Neural progenitor cell (in vitro differentiated cells): ENCODE measurements at regions not wholly inside any gene's neighbourhood (a gene's known extent, or its start where the extent isn't known, plus 50 kb on each side); places are given as distances from the start of the nearest gene placed in this dataset.

Experiments used
- DNase-seq: peaks from one replicate; pipeline ENCODE4 v3.0.0-alpha.2; 2016; ENCODE audit warnings: low spot score
- H2AFZ ChIP-seq: fragments of 200-600 bp; sonication (generic); replicated peaks from 2 replicates; pipeline ENCODE4 v1.6.1; 2016; ENCODE audit warnings: antibody characterized with exemption
- H3F3A ChIP-seq: fragments of 200-600 bp; sonication (generic); 2 replicates; pipeline ENCODE4 v1.6.1; 2016; ENCODE audit warnings: antibody characterized with exemption, low read depth
- H3K27ac ChIP-seq: fragments of 200-600 bp; sonication (generic); 2 replicates; pipeline ENCODE4 v1.5.1; 2016; ENCODE audit warnings: mild to moderate bottlenecking
- H3K27me3 ChIP-seq: fragments of 200-600 bp; sonication (generic); 2 replicates; pipeline ENCODE4 v1.6.1; 2016; ENCODE audit warnings: mild to moderate bottlenecking, moderate library complexity
- H3K36me3 ChIP-seq: fragments of 200-600 bp; sonication (generic); 2 replicates; pipeline ENCODE4 v1.5.1; 2016
- H3K4me1 ChIP-seq: fragments of 200-600 bp; sonication (generic); 2 replicates; pipeline ENCODE4 v1.6.1; 2016; ENCODE audit warnings: mixed run types
- H3K4me2 ChIP-seq: fragments of 200-600 bp; sonication (generic); 2 replicates; pipeline ENCODE4 v1.6.1; 2016
- H3K4me3 ChIP-seq: fragments of 200-600 bp; sonication (generic); 2 replicates; pipeline ENCODE4 v1.5.1; 2016
- H3K79me2 ChIP-seq: fragments of 200-600 bp; sonication (generic); 2 replicates; pipeline ENCODE4 v1.6.1; 2016; ENCODE audit warnings: low read depth
- H3K9ac ChIP-seq: fragments of 200-600 bp; sonication (generic); 2 replicates; pipeline ENCODE4 v1.6.1; 2016
- H3K9me3 ChIP-seq: fragments of 200-600 bp; sonication (generic); 2 replicates; pipeline ENCODE4 v1.5.1; 2016; ENCODE audit warnings: low read depth
- H4K20me1 ChIP-seq: fragments of 200-600 bp; sonication (generic); 2 replicates; pipeline ENCODE4 v1.6.1; 2016; ENCODE audit warnings: low read depth
- H3K27ac Mint-ChIP-seq: 3 replicates; pipeline ENCODE4 v1.8.0; 2021; ENCODE audit warnings: mixed read lengths
- H3K27me3 Mint-ChIP-seq: 2 replicates; pipeline ENCODE4 v1.8.0; 2022; ENCODE audit warnings: low read depth, mild to moderate bottlenecking, inconsistent platforms, moderate library complexity, mixed read lengths; ENCODE audit not compliant: insufficient read depth
- H3K36me3 Mint-ChIP-seq: 3 replicates; pipeline ENCODE4 v1.8.0; 2021; ENCODE audit warnings: mixed read lengths
- H3K4me1 Mint-ChIP-seq: 3 replicates; pipeline ENCODE4 v1.8.0; 2021; ENCODE audit warnings: mixed read lengths
- H3K4me3 Mint-ChIP-seq: 3 replicates; pipeline ENCODE4 v1.8.0; 2021; ENCODE audit warnings: mild to moderate bottlenecking, moderate library complexity, mixed read lengths
- H3K9me3 Mint-ChIP-seq: 3 replicates; pipeline ENCODE4 v1.8.0; 2020; ENCODE audit warnings: mixed read lengths
- CTCF ChIP-seq: fragments of 200-600 bp; sonication (generic); IDR thresholded peaks from 2 replicates; pipeline ENCODE4 v1.5.1; 2017; ENCODE audit warnings: antibody characterized with exemption, mild to moderate bottlenecking
- EZH2 ChIP-seq: fragments of 200-600 bp; sonication (generic); IDR thresholded peaks from 2 replicates; pipeline ENCODE4 v1.6.1; 2017; ENCODE audit warnings: antibody characterized with exemption, mild to moderate bottlenecking, moderate library complexity
- EZH2phosphoT487 ChIP-seq: fragments of 200-600 bp; sonication (generic); IDR thresholded peaks from 2 replicates; pipeline ENCODE4 v1.6.1; 2017; ENCODE audit warnings: antibody characterized with exemption

GRCh38 chr10:113463083-113463482, 89.8 kb upstream of the HABP2 start:
- Histone ChIP-seq H3F3A (peaks cover 3% of the 10 kb centered on the region), H3K27ac (no peak overlapping the region), H3K27me3 (no peaks in the 10 kb centered on the region), H3K4me2 (no peak overlapping the region), H2AFZ (no peak overlapping the region), H3K4me1 (peaks cover 15% of the 10 kb centered on the region), H3K9me3 (no peaks in the 10 kb centered on the region), H4K20me1 (no peaks in the 10 kb centered on the region), H3K4me3 (no peak overlapping the region), H3K79me2 (no peaks in the 10 kb centered on the region), H3K9ac (no peak overlapping the region), H3K36me3 (no peaks in the 10 kb centered on the region)
- Mint-ChIP-seq H3K4me1 (peaks cover 4% of the 10 kb centered on the region), H3K9me3 (peaks cover 6% of the 10 kb centered on the region), H3K36me3 (no peaks in the 10 kb centered on the region), H3K27ac (no peak overlapping the region), H3K27me3 (no peaks in the 10 kb centered on the region), H3K4me3 (no peak overlapping the region)
- TF ChIP-seq CTCF, result no peak
- TF ChIP-seq EZH2, result no peak
- no peak for TF ChIP-seq EZH2phosphoT487
- no peak for DNase-seq

GRCh38 chr10:113463777-113464176, 89.1 kb upstream of the HABP2 start:
- H3K9me3 ChIP-seq, result no peaks in the 10 kb centered on the region
- no peaks in the 10 kb centered on the region for H3K79me2 ChIP-seq
- H3K4me1 ChIP-seq, result peaks cover 15% of the 10 kb centered on the region
- peak overlapping the region; percentile 70 for H2AFZ ChIP-seq
- H3F3A ChIP-seq, result peaks cover 3% of the 10 kb centered on the region
- H3K4me1 Mint-ChIP-seq, result peaks cover 4% of the 10 kb centered on the region
- H3K36me3 Mint-ChIP-seq, result no peaks in the 10 kb centered on the region
- no peaks in the 10 kb centered on the region for H3K27me3 ChIP-seq
- no peaks in the 10 kb centered on the region for H3K36me3 ChIP-seq
- no peaks in the 10 kb centered on the region for H3K27me3 Mint-ChIP-seq
- no peak overlapping the region for H3K4me3 Mint-ChIP-seq
- TF ChIP-seq CTCF, result no peak
- TF ChIP-seq EZH2, result no peak
- TF ChIP-seq EZH2phosphoT487, result no peak
- no peak overlapping the region for H3K4me3 ChIP-seq
- H3K9me3 Mint-ChIP-seq, result peaks cover 6% of the 10 kb centered on the region
- no peak for DNase-seq
- no peak overlapping the region for H3K27ac ChIP-seq
- H3K4me2 ChIP-seq, result no peak overlapping the region
- no peaks in the 10 kb centered on the region for H4K20me1 ChIP-seq
- H3K9ac ChIP-seq, result no peak overlapping the region
- H3K27ac Mint-ChIP-seq, result no peak overlapping the region

- Mint-ChIP-seq H3K36me3 (no peaks in the 10 kb centered on the region), H3K4me1 (no peaks in the 10 kb centered on the region), H3K9me3 (peaks cover 7% of the 10 kb centered on the region), H3K27ac (no peak overlapping the region), H3K27me3 (no peaks in the 10 kb centered on the region), H3K4me3 (no peak overlapping the region)
- Histone ChIP-seq H3K9me3 (no peaks in the 10 kb centered on the region), H3K79me2 (no peaks in the 10 kb centered on the region), H3K27ac (no peak overlapping the region), H3K27me3 (no peaks in the 10 kb centered on the region), H4K20me1 (no peaks in the 10 kb centered on the region), H3K36me3 (no peaks in the 10 kb centered on the region), H2AFZ (no peak overlapping the region), H3K4me1 (no peaks in the 10 kb centered on the region), H3K9ac (no peak overlapping the region), H3K4me2 (no peak overlapping the region), H3F3A (no peaks in the 10 kb centered on the region), H3K4me3 (no peak overlapping the region)
- TF ChIP-seq CTCF (no peak), EZH2 (no peak), EZH2phosphoT487 (no peak)
- no peak for DNase-seq
Measured at GRCh38 chr10:113469796-113470195, 83.1 kb upstream of the HABP2 start.
